HL-60 (cell line): ENCODE measurements at regions not wholly inside any gene's neighbourhood (a gene's known extent, or its start where the extent isn't known, plus 50 kb on each side); places are given as distances from the start of the nearest gene placed in this dataset.

ENCODE experiments used
- DNase-seq, 2 experiments: peaks; one replicate each; pipeline ENCODE4 v3.0.0-alpha.2; 2010 to 2020; ENCODE audit warnings: low read depth in 1 of 2, low spot score in 1 of 2
- H3K27ac ChIP-seq: fragments of 250-450 bp; sonication (Bioruptor Pico); replicated peaks from 2 replicates; pipeline ENCODE4 v1.5.1; 2020; ENCODE audit warnings: mild to moderate bottlenecking, moderate library complexity
- H3K27me3 ChIP-seq: fragments of 250-450 bp; sonication (Bioruptor Pico); 2 replicates; pipeline ENCODE4 v1.5.1; 2021; ENCODE audit warnings: mild to moderate bottlenecking, moderate library complexity; ENCODE audit not compliant: insufficient read depth, poor library complexity, severe bottlenecking
- H3K4me3 ChIP-seq: replicated peaks from 2 replicates; pipeline ENCODE4 v1.5.1; 2011; ENCODE audit warnings: mild to moderate bottlenecking, control low read depth, low read length; ENCODE audit not compliant: insufficient read depth
- CTCF ChIP-seq: IDR thresholded peaks from one replicate; pipeline ENCODE4 v1.5.1; 2011; ENCODE audit warnings: low read length, control low read depth, inconsistent platforms; ENCODE audit not compliant: insufficient read depth
- GABPA ChIP-seq: IDR thresholded peaks from 2 replicates; pipeline ENCODE4 v1.6.1; 2012; ENCODE audit warnings: low read depth
- POLR2AphosphoS5 ChIP-seq: IDR thresholded peaks from 2 replicates; pipeline ENCODE4 v1.6.1; 2012; ENCODE audit warnings: low read depth
- REST ChIP-seq: IDR thresholded peaks from 2 replicates; pipeline ENCODE4 v1.6.1; 2012; ENCODE audit warnings: low read depth; ENCODE audit not compliant: insufficient replicate concordance
- SPI1 ChIP-seq: IDR thresholded peaks from 2 replicates; pipeline ENCODE4 v1.6.1; 2012; ENCODE audit warnings: low read depth, mild to moderate bottlenecking, borderline replicate concordance

GRCh38 chr4:54902271-54902670 is 223.1 kb downstream of the KDR start:
- H3K27me3 ChIP-seq, result no peaks in the 10 kb centered on the region
- TF ChIP-seq POLR2AphosphoS5, result no peak
- no peak for TF ChIP-seq SPI1
- TF ChIP-seq GABPA, result no peak
- TF ChIP-seq REST, result no peak
- no peak for TF ChIP-seq CTCF
- no peak overlapping the region for H3K27ac ChIP-seq
- no peak overlapping the region for H3K4me3 ChIP-seq
- no peak for DNase-seq

- Histone ChIP-seq H3K4me3 (no peak overlapping the region), H3K27ac (no peak overlapping the region), H3K27me3 (no peaks in the 10 kb centered on the region)
- no peak for DNase-seq
- TF ChIP-seq SPI1, result no peak
- no peak for TF ChIP-seq GABPA
- TF ChIP-seq CTCF, result no peak
- no peak for TF ChIP-seq REST
- no peak for TF ChIP-seq POLR2AphosphoS5
These were observed 224.2 kb downstream of the KDR start for GRCh38 chr4:54901202-54901601.

- TF ChIP-seq REST (no peak), CTCF (no peak), POLR2AphosphoS5 (no peak), GABPA (no peak), SPI1 (no peak)
- no peak for DNase-seq
These were observed 226.6 kb downstream of the KDR start for GRCh38 chr4:54898656-54899340.

More at GRCh38 chr4:54898656-54899340, 226.6 kb downstream of the KDR start:
- Histone ChIP-seq H3K27me3 (no peaks in the 10 kb centered on the region), H3K4me3 (no peak overlapping the region), H3K27ac (no peak overlapping the region)
